DND-41 (cell line): ENCODE measurements at regions not wholly inside any gene's neighbourhood (a gene's known extent, or its start where the extent isn't known, plus 50 kb on each side); places are given as distances from the start of the nearest gene placed in this dataset.

Experiments used
- ATAC-seq: fragments of 200-7000 bp; cut with Tn5 transposase; 3 replicates; pipeline ENCODE4 v1.9.1; 2021; ENCODE audit warnings: low read depth; ENCODE audit not compliant: insufficient read depth
- DNase-seq: peaks from one replicate; pipeline ENCODE4 v3.0.0-alpha.2; 2020
- H2AFZ ChIP-seq: 2 replicates; pipeline ENCODE4 v1.6.0; 2012; ENCODE audit warnings: low read depth, low read length
- H3K27ac ChIP-seq: 2 replicates; pipeline ENCODE4 v1.5.1; 2012; ENCODE audit warnings: low read length, inconsistent platforms
- H3K27me3 ChIP-seq: fragments of 200-600 bp; sonication (generic); 2 replicates; pipeline ENCODE4 v1.6.0; 2012; ENCODE audit warnings: low read length, mild to moderate bottlenecking, inconsistent platforms; ENCODE audit not compliant: insufficient read depth, poor library complexity
- H3K36me3 ChIP-seq: 2 replicates; pipeline ENCODE4 v1.5.1; 2012; ENCODE audit warnings: low read length, inconsistent platforms; ENCODE audit not compliant: insufficient read depth
- H3K4me1 ChIP-seq: 2 replicates; pipeline ENCODE4 v1.5.1; 2012; ENCODE audit warnings: mild to moderate bottlenecking, low read length; ENCODE audit not compliant: insufficient read depth
- H3K4me2 ChIP-seq: 2 replicates; pipeline ENCODE4 v1.6.0; 2012; ENCODE audit warnings: mild to moderate bottlenecking, moderate library complexity, low read length, inconsistent platforms; ENCODE audit not compliant: insufficient read depth
- H3K4me3 ChIP-seq, 2 experiments: fragments of 200-600 bp in 1 of 2; shearing (Covaris generic) in 1 of 2; 2 replicates each; pipeline ENCODE4 v1.5.1; 2012 to 2016; ENCODE audit warnings: inconsistent platforms in 2 of 2, low read length in 2 of 2, mild to moderate bottlenecking in 2 of 2, low read depth in 1 of 2, moderate library complexity in 1 of 2
- H3K79me2 ChIP-seq: 2 replicates; pipeline ENCODE4 v1.6.0; 2012; ENCODE audit warnings: low read length, inconsistent platforms; ENCODE audit not compliant: insufficient read depth
- H3K9ac ChIP-seq: 2 replicates; pipeline ENCODE4 v1.6.0; 2012; ENCODE audit warnings: low read depth, mild to moderate bottlenecking, inconsistent platforms, low read length, moderate library complexity
- H3K9me3 ChIP-seq: 2 replicates; pipeline ENCODE4 v1.5.1; 2012; ENCODE audit warnings: low read length, moderate library complexity, mild to moderate bottlenecking, inconsistent platforms; ENCODE audit not compliant: insufficient read depth, severe bottlenecking
- H4K20me1 ChIP-seq: 2 replicates; pipeline ENCODE4 v1.6.0; 2012; ENCODE audit warnings: low read length; ENCODE audit not compliant: insufficient read depth
- EZH2 ChIP-seq: IDR thresholded peaks from 3 replicates; pipeline ENCODE4 v1.6.1; 2012; ENCODE audit warnings: borderline replicate concordance, low read depth, mild to moderate bottlenecking, moderate library complexity, low read length, inconsistent platforms; ENCODE audit not compliant: severe bottlenecking
- TF ChIP-seq, protein P1 (sequence below): IDR thresholded peaks from 2 replicates; pipeline ENCODE4 v1.5.1; 2012; ENCODE audit warnings: borderline replicate concordance, low read length, moderate library complexity, mild to moderate bottlenecking; ENCODE audit not compliant: poor library complexity, severe bottlenecking; ENCODE audit errors: extremely low read depth

- no peak overlapping the region for H3K4me2 ChIP-seq
- no peak for TF ChIP-seq EZH2
- TF ChIP-seq, protein P1, sequence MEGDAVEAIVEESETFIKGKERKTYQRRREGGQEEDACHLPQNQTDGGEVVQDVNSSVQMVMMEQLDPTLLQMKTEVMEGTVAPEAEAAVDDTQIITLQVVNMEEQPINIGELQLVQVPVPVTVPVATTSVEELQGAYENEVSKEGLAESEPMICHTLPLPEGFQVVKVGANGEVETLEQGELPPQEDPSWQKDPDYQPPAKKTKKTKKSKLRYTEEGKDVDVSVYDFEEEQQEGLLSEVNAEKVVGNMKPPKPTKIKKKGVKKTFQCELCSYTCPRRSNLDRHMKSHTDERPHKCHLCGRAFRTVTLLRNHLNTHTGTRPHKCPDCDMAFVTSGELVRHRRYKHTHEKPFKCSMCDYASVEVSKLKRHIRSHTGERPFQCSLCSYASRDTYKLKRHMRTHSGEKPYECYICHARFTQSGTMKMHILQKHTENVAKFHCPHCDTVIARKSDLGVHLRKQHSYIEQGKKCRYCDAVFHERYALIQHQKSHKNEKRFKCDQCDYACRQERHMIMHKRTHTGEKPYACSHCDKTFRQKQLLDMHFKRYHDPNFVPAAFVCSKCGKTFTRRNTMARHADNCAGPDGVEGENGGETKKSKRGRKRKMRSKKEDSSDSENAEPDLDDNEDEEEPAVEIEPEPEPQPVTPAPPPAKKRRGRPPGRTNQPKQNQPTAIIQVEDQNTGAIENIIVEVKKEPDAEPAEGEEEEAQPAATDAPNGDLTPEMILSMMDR: no peak
- H3K9ac ChIP-seq: no peak overlapping the region
- H3K36me3 ChIP-seq: no peaks in the 10 kb centered on the region
- no peaks in the 10 kb centered on the region for H4K20me1 ChIP-seq
- H3K4me3 ChIP-seq: no peak overlapping the region
- no peak overlapping the region for H3K27ac ChIP-seq
- no peaks in the 10 kb centered on the region for H3K79me2 ChIP-seq
- no peak for ATAC-seq
- no peaks in the 10 kb centered on the region for H3K9me3 ChIP-seq
- H2AFZ ChIP-seq: no peak overlapping the region
- no peaks in the 10 kb centered on the region for H3K4me1 ChIP-seq
- no peaks in the 10 kb centered on the region for H3K27me3 ChIP-seq
- DNase-seq: no peak
Measured at GRCh38 chr15:79682851-79683288, 213.9 kb downstream of the MTHFS start.

GRCh38 chr15:79689030-79689429 lies 207.8 kb downstream of the MTHFS start:
- DNase-seq: no peak
- Histone ChIP-seq H3K27ac (no peak overlapping the region), H3K79me2 (no peaks in the 10 kb centered on the region), H3K4me1 (no peaks in the 10 kb centered on the region), H3K4me3 (no peak overlapping the region), H4K20me1 (no peaks in the 10 kb centered on the region), H3K36me3 (no peaks in the 10 kb centered on the region), H3K9me3 (no peaks in the 10 kb centered on the region), H3K9ac (no peak overlapping the region), H3K4me2 (no peak overlapping the region), H3K27me3 (no peaks in the 10 kb centered on the region), H2AFZ (no peak overlapping the region)
- TF ChIP-seq EZH2: no peak
- TF ChIP-seq, protein P1: no peak
- no peak for ATAC-seq

DNA sequence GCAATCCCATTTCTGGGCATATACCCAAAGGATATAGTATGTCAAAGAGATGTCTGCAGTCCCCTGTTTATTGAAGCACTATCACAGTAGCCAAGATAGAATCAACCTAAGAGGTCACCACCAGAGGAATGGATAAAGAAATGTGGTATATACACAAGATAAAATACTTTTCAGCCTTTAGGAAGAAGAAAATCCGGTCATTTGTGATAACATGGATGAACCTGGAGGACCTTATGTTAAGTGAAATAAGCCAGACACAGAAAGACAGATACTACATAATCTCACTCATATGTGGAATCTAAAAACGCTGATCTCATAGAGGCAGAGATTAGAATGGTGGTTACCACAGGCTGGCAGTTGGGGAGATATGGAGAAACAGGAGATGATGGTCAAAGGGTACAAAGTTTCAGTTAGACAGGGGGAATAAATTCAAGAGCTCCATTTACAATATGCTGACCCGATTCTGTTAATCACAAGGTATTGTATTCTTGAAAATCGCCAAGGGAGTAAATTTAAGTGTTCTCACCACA lies 195.8 kb downstream of the MTHFS start:
- H3K4me2 ChIP-seq: no peak overlapping the region
- H3K27ac ChIP-seq: no peak overlapping the region
- no peak for DNase-seq
- H3K27me3 ChIP-seq: peaks cover 2% of the 10 kb centered on the region
- no peak overlapping the region for H3K9ac ChIP-seq
- H3K36me3 ChIP-seq: no peaks in the 10 kb centered on the region
- no peaks in the 10 kb centered on the region for H3K4me1 ChIP-seq
- no peaks in the 10 kb centered on the region for H3K79me2 ChIP-seq
- H3K4me3 ChIP-seq: no peak overlapping the region
- ATAC-seq: no peak
- no peaks in the 10 kb centered on the region for H4K20me1 ChIP-seq
- TF ChIP-seq, protein P1: no peak
- no peak for TF ChIP-seq EZH2
- H3K9me3 ChIP-seq: no peaks in the 10 kb centered on the region
- no peak overlapping the region for H2AFZ ChIP-seq

- H3K9me3 ChIP-seq: no peaks in the 10 kb centered on the region
Measured at GRCh38 chr15:79702621-79703020, 194.2 kb downstream of the MTHFS start.

More at GRCh38 chr15:79702621-79703020, 194.2 kb downstream of the MTHFS start:
- H4K20me1 ChIP-seq: no peaks in the 10 kb centered on the region
- H2AFZ ChIP-seq: no peak overlapping the region
- no peaks in the 10 kb centered on the region for H3K36me3 ChIP-seq
- no peak overlapping the region for H3K9ac ChIP-seq
- H3K4me2 ChIP-seq: no peak overlapping the region
- DNase-seq (no peak), ATAC-seq (no peak)
- H3K79me2 ChIP-seq: no peaks in the 10 kb centered on the region
- no peak overlapping the region for H3K27ac ChIP-seq
- H3K27me3 ChIP-seq: peaks cover 2% of the 10 kb centered on the region
- no peaks in the 10 kb centered on the region for H3K4me1 ChIP-seq
- TF ChIP-seq, protein P1: no peak
- TF ChIP-seq EZH2: no peak
- H3K4me3 ChIP-seq: no peak overlapping the region
